Astrocyte (in vitro differentiated cells and primary cell): ENCODE measurements at regions not wholly inside any gene's neighbourhood (a gene's known extent, or its start where the extent isn't known, plus 50 kb on each side); places are given as distances from the start of the nearest gene placed in this dataset.

Experiments used
- EZH2 ChIP-seq: IDR thresholded peaks from 2 replicates; pipeline ENCODE4 v1.6.1; 2012; ENCODE audit warnings: mild to moderate bottlenecking, low read length, inconsistent platforms; ENCODE audit not compliant: insufficient read depth
- TF ChIP-seq, protein P1 (sequence below): IDR thresholded peaks from 2 replicates; pipeline ENCODE4 v1.5.1; 2011; ENCODE audit warnings: low read depth, mild to moderate bottlenecking, inconsistent platforms, low read length, moderate library complexity; ENCODE audit not compliant: insufficient read depth

DNA sequence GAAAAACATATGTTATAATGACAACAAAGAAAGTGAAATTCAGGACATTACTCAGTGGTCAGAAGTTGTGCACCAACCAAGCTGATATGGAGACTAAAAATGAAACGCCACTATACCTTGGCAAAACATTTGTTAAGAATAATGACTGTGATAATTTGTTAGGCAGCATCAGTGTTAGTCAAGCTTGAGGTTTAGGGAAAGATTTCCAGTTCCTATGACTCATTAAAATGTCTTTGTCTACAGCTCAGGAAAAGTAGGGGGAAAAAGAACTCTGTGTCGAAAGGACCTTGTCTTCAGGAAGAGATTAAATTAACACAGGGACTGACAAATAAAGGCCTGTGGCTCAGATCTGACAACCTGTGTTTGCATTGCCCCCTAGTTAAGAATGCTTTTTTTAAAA lies 764.1 kb upstream of the SLITRK6 start:
- TF ChIP-seq, protein P1, sequence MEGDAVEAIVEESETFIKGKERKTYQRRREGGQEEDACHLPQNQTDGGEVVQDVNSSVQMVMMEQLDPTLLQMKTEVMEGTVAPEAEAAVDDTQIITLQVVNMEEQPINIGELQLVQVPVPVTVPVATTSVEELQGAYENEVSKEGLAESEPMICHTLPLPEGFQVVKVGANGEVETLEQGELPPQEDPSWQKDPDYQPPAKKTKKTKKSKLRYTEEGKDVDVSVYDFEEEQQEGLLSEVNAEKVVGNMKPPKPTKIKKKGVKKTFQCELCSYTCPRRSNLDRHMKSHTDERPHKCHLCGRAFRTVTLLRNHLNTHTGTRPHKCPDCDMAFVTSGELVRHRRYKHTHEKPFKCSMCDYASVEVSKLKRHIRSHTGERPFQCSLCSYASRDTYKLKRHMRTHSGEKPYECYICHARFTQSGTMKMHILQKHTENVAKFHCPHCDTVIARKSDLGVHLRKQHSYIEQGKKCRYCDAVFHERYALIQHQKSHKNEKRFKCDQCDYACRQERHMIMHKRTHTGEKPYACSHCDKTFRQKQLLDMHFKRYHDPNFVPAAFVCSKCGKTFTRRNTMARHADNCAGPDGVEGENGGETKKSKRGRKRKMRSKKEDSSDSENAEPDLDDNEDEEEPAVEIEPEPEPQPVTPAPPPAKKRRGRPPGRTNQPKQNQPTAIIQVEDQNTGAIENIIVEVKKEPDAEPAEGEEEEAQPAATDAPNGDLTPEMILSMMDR = no peak
- no peak for TF ChIP-seq EZH2
